GM06990 (cell line): ENCODE measurements at regions not wholly inside any gene's neighbourhood (a gene's known extent, or its start where the extent isn't known, plus 50 kb on each side); places are given as distances from the start of the nearest gene placed in this dataset.
"Not testable (repeated sequence)": the region's sequence is repeated elsewhere in the genome, so short reads cannot be mapped to it uniquely, and the experiment has no call there.

Source experiments
- DNase-seq: peaks from one replicate; pipeline ENCODE4 v3.0.0-alpha.2; 2011; ENCODE audit not compliant: insufficient read length; ENCODE audit errors: extremely low read depth
- H3K27me3 ChIP-seq: replicated peaks from 2 replicates; pipeline ENCODE4 v1.6.0; 2011; ENCODE audit warnings: low read length; ENCODE audit not compliant: control insufficient read depth, insufficient read depth
- H3K36me3 ChIP-seq: 2 replicates; pipeline ENCODE4 v1.5.1; 2011; ENCODE audit warnings: low read length; ENCODE audit not compliant: control insufficient read depth, insufficient read depth
- H3K4me3 ChIP-seq: replicated peaks from 2 replicates; pipeline ENCODE4 v1.5.1; 2011; ENCODE audit warnings: low read depth, mild to moderate bottlenecking, control low read depth, low read length
- CTCF ChIP-seq: IDR thresholded peaks from 2 replicates; pipeline ENCODE4 v1.5.1; 2011; ENCODE audit warnings: low read length, control low read depth, mild to moderate bottlenecking, inconsistent platforms; ENCODE audit not compliant: insufficient read depth, poor library complexity, severe bottlenecking

GRCh38 chr12:3427956-3428355 is 63.0 kb upstream of the PRMT8 start:
- Histone ChIP-seq H3K27me3 (no peaks in the 10 kb centered on the region; the same call in 1 of the 2 replicates), H3K36me3 (no peaks in the 10 kb centered on the region), H3K4me3 (no peak overlapping the region)
- no peak for DNase-seq
- TF ChIP-seq CTCF, result no peak

- DNase-seq, result no peak
- Histone ChIP-seq H3K27me3 (no peaks in the 10 kb centered on the region; the same call in 1 of the 2 replicates), H3K36me3 (no peaks in the 10 kb centered on the region), H3K4me3 (no peak overlapping the region)
- no peak for TF ChIP-seq CTCF
These were observed 62.4 kb upstream of the PRMT8 start for GRCh38 chr12:3428631-3429030.

- not testable (repeated sequence) for H3K4me3 ChIP-seq, H3K27me3 ChIP-seq, H3K36me3 ChIP-seq, DNase-seq
These were observed 61.5 kb upstream of the PRMT8 start for GRCh38 chr12:3429523-3429922.

- H3K4me3 ChIP-seq, result no peak overlapping the region
- H3K27me3 ChIP-seq, result no peaks in the 10 kb centered on the region; the same call in 1 of the 2 replicates
- H3K36me3 ChIP-seq, result no peaks in the 10 kb centered on the region
- DNase-seq, result no peak
- TF ChIP-seq CTCF, result no peak
These were observed 59.3 kb upstream of the PRMT8 start for GRCh38 chr12:3431686-3432085.

GRCh38 chr12:3432176-3432742 is 58.7 kb upstream of the PRMT8 start:
- Histone ChIP-seq H3K27me3 (no peaks in the 10 kb centered on the region; the same call in 1 of the 2 replicates), H3K4me3 (no peak overlapping the region), H3K36me3 (no peaks in the 10 kb centered on the region)
- no peak for DNase-seq
- TF ChIP-seq CTCF, result no peak

GRCh38 chr12:3432868-3433267 is 58.1 kb upstream of the PRMT8 start:
- TF ChIP-seq CTCF, result no peak
- Histone ChIP-seq H3K27me3 (no peaks in the 10 kb centered on the region; the same call in 1 of the 2 replicates), H3K36me3 (no peaks in the 10 kb centered on the region), H3K4me3 (no peak overlapping the region)
- no peak for DNase-seq
